HCT116 (cell line): ENCODE measurements at regions not wholly inside any gene's neighbourhood (a gene's known extent, or its start where the extent isn't known, plus 50 kb on each side); places are given as distances from the start of the nearest gene placed in this dataset.

Experiments
- ATAC-seq: fragments of 200-7000 bp; cut with Tn5 transposase; 2 replicates; pipeline ENCODE4 v1.9.1; 2020; ENCODE audit warnings: mild to moderate bottlenecking, moderate library complexity
- BruUV-seq: library from RNA; stranded (reverse); fragments of 400-500 nt; replicated peaks from 2 replicates; lab custom pipeline; 2021; lab: Mats Ljungman, UMichigan
- CTCF ChIA-PET: fragments of 300-600 bp; sonication (Branson Sonifier 250); formaldehyde crosslinking; loops from one replicate; lab custom pipeline; 2021; ENCODE audit warnings: antibody characterized with exemption; lab: Charles Lee
- POLR2A ChIA-PET: fragments of 300-600, 350-600 bp; sonication (Branson Sonifier 250); formaldehyde crosslinking; loops from one replicate; lab custom pipeline; 2021; ENCODE audit warnings: antibody characterized with exemption; lab: Charles Lee
- RAD21 ChIA-PET, 2 experiments: fragments of 300-600 bp; sonication (Branson Sonifier 250); formaldehyde crosslinking; loops; one replicate each; lab custom pipeline; 2023; ENCODE audit warnings: low total read pairs in 2 of 2; ENCODE audit not compliant: uncharacterized antibody in 2 of 2, unreplicated experiment in 2 of 2, low non-redundant PET in 1 of 2; lab: Charles Lee
- DNase-seq: peaks from one replicate; pipeline ENCODE4 v3.0.0-alpha.2; 2010; ENCODE audit warnings: low read depth, low spot score
- H2AFZ ChIP-seq: fragments of 200-600 bp; shearing (Covaris generic), sonication (generic); 2 replicates; pipeline ENCODE4 v1.6.1; 2017; ENCODE audit warnings: low read depth, mixed run types, mixed read lengths, antibody characterized with exemption, low read length; ENCODE audit not compliant: poor library complexity, severe bottlenecking
- H3K27ac ChIP-seq: 2 replicates; pipeline ENCODE4 v1.5.1; 2012; ENCODE audit warnings: low read depth, low read length
- H3K27me3 ChIP-seq: fragments of 200-600 bp; sonication (generic); 2 replicates; pipeline ENCODE4 v1.6.1; 2016; ENCODE audit warnings: mixed run types, low read length, mixed read lengths; ENCODE audit not compliant: insufficient read depth
- H3K36me3 ChIP-seq, 2 experiments: fragments of 200-500 bp in 1 of 2; fragments of 200-600 bp in 1 of 2; sonication (Bioruptor generic) in 1 of 2; sonication (generic) in 1 of 2; 2 replicates each; pipeline versions ENCODE4 v1.5.1 to v1.6.1; 2014 to 2016; ENCODE audit warnings: low read length in 2 of 2, inconsistent platforms in 1 of 2, mixed read lengths in 1 of 2, mixed run types in 1 of 2; ENCODE audit not compliant: insufficient read depth in 2 of 2, control insufficient read depth in 1 of 2
- H3K4me1 ChIP-seq, 2 experiments: fragments of 200-600 bp in 1 of 2; sonication (generic) in 1 of 2; 2 replicates each; pipeline versions ENCODE4 v1.5.1 to v1.6.1; 2012 to 2017; ENCODE audit warnings: low read length in 2 of 2, inconsistent platforms in 1 of 2, mild to moderate bottlenecking in 1 of 2, mixed read lengths in 1 of 2, mixed run types in 1 of 2, moderate library complexity in 1 of 2; ENCODE audit not compliant: insufficient read depth in 2 of 2, control insufficient read depth in 1 of 2
- H3K4me2 ChIP-seq: fragments of 200-600 bp; sonication (generic); 2 replicates; pipeline ENCODE4 v1.6.1; 2017; ENCODE audit warnings: mixed run types, low read length, mixed read lengths
- H3K4me3 ChIP-seq, 2 experiments: fragments of 200-600 bp in 1 of 2; sonication (generic) in 1 of 2; replicated peaks in 1 of 2; 2 replicates each; pipeline ENCODE4 v1.5.1; 2011 to 2016; ENCODE audit warnings: low read length in 2 of 2, control low read depth in 1 of 2, low read depth in 1 of 2, mild to moderate bottlenecking in 1 of 2, mixed read lengths in 1 of 2, mixed run types in 1 of 2
- H3K79me2 ChIP-seq: fragments of 200-600 bp; sonication (generic); 2 replicates; pipeline ENCODE4 v1.6.1; 2017; ENCODE audit warnings: mild to moderate bottlenecking, mixed run types, low read length, moderate library complexity, mixed read lengths; ENCODE audit not compliant: insufficient read depth
- H3K9ac ChIP-seq: fragments of 200-600 bp; sonication (generic); 2 replicates; pipeline ENCODE4 v1.6.1; 2016; ENCODE audit warnings: low read length, mixed read lengths
- H3K9me2 ChIP-seq: fragments of 200-600 bp; sonication (generic), shearing (Covaris generic); 2 replicates; pipeline ENCODE4 v1.6.1; 2017; ENCODE audit warnings: mixed run types, mild to moderate bottlenecking, moderate library complexity; ENCODE audit not compliant: insufficient read depth
- H3K9me3 ChIP-seq, 2 experiments: fragments of 200-500 bp in 1 of 2; fragments of 200-600 bp in 1 of 2; sonication (Bioruptor generic) in 1 of 2; sonication (generic) in 1 of 2; 2 replicates each; pipeline ENCODE4 v1.6.1; 2014 to 2017; ENCODE audit warnings: low read length in 2 of 2, mixed read lengths in 2 of 2, inconsistent platforms in 1 of 2, low read depth in 1 of 2, mild to moderate bottlenecking in 1 of 2, mixed run types in 1 of 2, moderate library complexity in 1 of 2; ENCODE audit not compliant: control insufficient read depth in 1 of 2, insufficient read depth in 1 of 2
- H4K20me1 ChIP-seq: fragments of 200-600 bp; sonication (generic), shearing (Covaris generic); 2 replicates; pipeline ENCODE4 v1.6.1; 2017; ENCODE audit warnings: mixed run types, mild to moderate bottlenecking, moderate library complexity; ENCODE audit not compliant: insufficient read depth
- CBX3 ChIP-seq: IDR thresholded peaks from 2 replicates; pipeline ENCODE4 v1.6.1; 2012; ENCODE audit warnings: low read depth
- CTCF ChIP-seq, 3 experiments: fragments of 200-600 bp in 1 of 3; sonication (generic) in 1 of 3; IDR thresholded peaks in 2 of 3; conservative IDR thresholded peaks in 1 of 3; 2 replicates each; pipeline ENCODE4 v1.5.1; 2012 to 2017; ENCODE audit warnings: low read depth in 2 of 3, low read length in 2 of 3, antibody characterized with exemption in 1 of 3, borderline replicate concordance in 1 of 3, control low read depth in 1 of 3, mild to moderate bottlenecking in 1 of 3, mixed read lengths in 1 of 3, mixed run types in 1 of 3, moderate library complexity in 1 of 3; ENCODE audit not compliant: insufficient read depth in 1 of 3
- EGR1 ChIP-seq: IDR thresholded peaks from 2 replicates; pipeline ENCODE4 v1.6.1; 2012; ENCODE audit warnings: low read depth
- JUND ChIP-seq: IDR thresholded peaks from 2 replicates; pipeline ENCODE4 v1.6.1; 2012
- MAX ChIP-seq: IDR thresholded peaks from 2 replicates; pipeline ENCODE4 v1.6.1; 2012
- POLR2A ChIP-seq: IDR thresholded peaks from 2 replicates; pipeline ENCODE4 v1.7.0; 2011; ENCODE audit warnings: borderline replicate concordance; ENCODE audit not compliant: insufficient read depth, insufficient read length; ENCODE audit errors: extremely low read depth
- POLR2AphosphoS5 ChIP-seq: IDR thresholded peaks from 2 replicates; pipeline ENCODE4 v1.6.1; 2011; ENCODE audit warnings: mild to moderate bottlenecking, low read depth, low read length, moderate library complexity
- RAD21 ChIP-seq: IDR thresholded peaks from 2 replicates; pipeline ENCODE4 v1.6.1; 2012; ENCODE audit warnings: low read depth, mild to moderate bottlenecking
- SIN3A ChIP-seq: IDR thresholded peaks from 2 replicates; pipeline ENCODE4 v1.6.1; 2012; ENCODE audit warnings: low read depth
- SP1 ChIP-seq: IDR thresholded peaks from 2 replicates; pipeline ENCODE4 v1.6.1; 2012; ENCODE audit warnings: low read depth
- TCF7L2 ChIP-seq: IDR thresholded peaks from 2 replicates; pipeline ENCODE4 v1.7.0; 2011; ENCODE audit warnings: borderline replicate concordance, inconsistent platforms; ENCODE audit not compliant: insufficient read depth, insufficient read length; ENCODE audit errors: extremely low read depth
- ZBTB33 ChIP-seq: IDR thresholded peaks from 2 replicates; pipeline ENCODE4 v1.6.1; 2011; ENCODE audit warnings: mild to moderate bottlenecking, low read length, moderate library complexity; ENCODE audit not compliant: insufficient replicate concordance; ENCODE audit errors: extremely low read depth
- ZFX ChIP-seq: fragments of 450-650 bp; IDR thresholded peaks from 2 replicates; pipeline ENCODE4 v1.6.1; 2017
- intact Hi-C: fragments of 100-400 bp; cut with micrococcal nuclease; formaldehyde crosslinking; loops from 2 replicates; pipeline ENCODE4 v1.10.0; 2022

- H3K79me2 ChIP-seq, result no peaks in the 10 kb centered on the region
- ChIA-PET CTCF (no interaction called here), RAD21 (no interaction called here), POLR2A (no interaction called here)
- H2AFZ ChIP-seq, result no peak overlapping the region
- no peak overlapping the region for H3K4me2 ChIP-seq
- intact Hi-C loops, result no loop called here
- no peaks in the 10 kb centered on the region for H4K20me1 ChIP-seq
- no peaks in the 10 kb centered on the region; a peak in 2 of 4 replicates for H3K9me3 ChIP-seq
- H3K4me3 ChIP-seq, result no peak overlapping the region
- H3K27me3 ChIP-seq, result no peaks in the 10 kb centered on the region
- no TSS peak for BruUV-seq
- ATAC-seq, result no peak
- H3K9ac ChIP-seq, result no peak overlapping the region
- no peaks in the 10 kb centered on the region for H3K4me1 ChIP-seq
- DNase-seq, result no peak
- no peaks in the 10 kb centered on the region for H3K9me2 ChIP-seq
- no peaks in the 10 kb centered on the region for H3K36me3 ChIP-seq
- H3K27ac ChIP-seq, result no peak overlapping the region
- TF ChIP-seq POLR2AphosphoS5, result no peak
- TF ChIP-seq ZBTB33, result no peak
- no peak for TF ChIP-seq POLR2A
- no peak for TF ChIP-seq MAX
- TF ChIP-seq SIN3A, result no peak
- TF ChIP-seq JUND, result no peak
- no peak for TF ChIP-seq ZFX
- TF ChIP-seq RAD21, result no peak
- TF ChIP-seq, all 23 proteins: peak for 0
These were observed 324.0 kb upstream of the SPRY2 start for GRCh38 chr13:80664950-80665349.

- Histone ChIP-seq H3K4me3 (no peak overlapping the region), H3K9me3 (no peaks in the 10 kb centered on the region; a peak in 2 of 4 replicates), H3K4me1 (no peaks in the 10 kb centered on the region), H3K9me2 (no peaks in the 10 kb centered on the region), H3K4me2 (no peak overlapping the region), H2AFZ (no peak overlapping the region), H3K9ac (no peak overlapping the region), H3K27ac (no peak overlapping the region), H3K36me3 (no peaks in the 10 kb centered on the region), H3K27me3 (no peaks in the 10 kb centered on the region), H4K20me1 (no peaks in the 10 kb centered on the region), H3K79me2 (no peaks in the 10 kb centered on the region)
- TF ChIP-seq TCF7L2 (no peak), CTCF (IDR thresholded peaks at IDR 0.05 in 2 of 3, conservative IDR thresholded peaks at IDR 0.05 in 1 of 3; ENCODE audit: borderline replicate concordance in 1 of 3, insufficient read depth in 1 of 3, low read depth in 2 of 3, low read length in 2 of 3) (no peak), JUND (no peak), EGR1 (no peak), SP1 (no peak), CBX3 (no peak)
- intact Hi-C loops, result no loop called here
- RAD21 ChIA-PET, result no interaction called here
- CTCF ChIA-PET, result no interaction called here
- no TSS peak for BruUV-seq
- no peak for DNase-seq
- POLR2A ChIA-PET, result no interaction called here
- ATAC-seq, result no peak
These were observed 322.9 kb upstream of the SPRY2 start for GRCh38 chr13:80663788-80664187.
